ENCODE measurements at regions not wholly inside any gene's neighbourhood (a gene's known extent, or its start where the extent isn't known, plus 50 kb on each side); places are given as distances from the start of the nearest gene placed in this dataset.

DNA sequence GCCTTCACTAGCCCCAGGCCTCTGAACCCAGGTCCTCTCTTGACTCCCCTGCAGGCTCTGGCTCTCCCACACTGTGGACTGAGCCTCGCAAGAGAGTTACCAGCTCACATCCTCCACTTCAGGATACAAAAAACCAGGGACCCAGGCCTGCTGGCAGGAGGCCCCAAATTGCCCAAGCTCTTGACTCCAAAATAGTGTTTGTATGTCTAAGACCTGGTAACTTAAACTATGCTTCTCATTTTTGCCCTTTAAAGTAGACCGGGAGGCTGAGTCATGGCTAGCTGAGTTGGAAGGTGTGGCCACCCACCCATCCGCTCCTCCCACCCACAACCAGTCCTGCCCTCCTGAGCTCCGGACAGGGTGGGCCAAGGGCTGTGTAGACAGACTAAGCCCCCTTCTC, 250.0 kb downstream of the SOX9 start:
- TF ChIP-seq POLR2A (IDR thresholded peaks at IDR 0.05), result no peak
- TF ChIP-seq, protein P1, sequence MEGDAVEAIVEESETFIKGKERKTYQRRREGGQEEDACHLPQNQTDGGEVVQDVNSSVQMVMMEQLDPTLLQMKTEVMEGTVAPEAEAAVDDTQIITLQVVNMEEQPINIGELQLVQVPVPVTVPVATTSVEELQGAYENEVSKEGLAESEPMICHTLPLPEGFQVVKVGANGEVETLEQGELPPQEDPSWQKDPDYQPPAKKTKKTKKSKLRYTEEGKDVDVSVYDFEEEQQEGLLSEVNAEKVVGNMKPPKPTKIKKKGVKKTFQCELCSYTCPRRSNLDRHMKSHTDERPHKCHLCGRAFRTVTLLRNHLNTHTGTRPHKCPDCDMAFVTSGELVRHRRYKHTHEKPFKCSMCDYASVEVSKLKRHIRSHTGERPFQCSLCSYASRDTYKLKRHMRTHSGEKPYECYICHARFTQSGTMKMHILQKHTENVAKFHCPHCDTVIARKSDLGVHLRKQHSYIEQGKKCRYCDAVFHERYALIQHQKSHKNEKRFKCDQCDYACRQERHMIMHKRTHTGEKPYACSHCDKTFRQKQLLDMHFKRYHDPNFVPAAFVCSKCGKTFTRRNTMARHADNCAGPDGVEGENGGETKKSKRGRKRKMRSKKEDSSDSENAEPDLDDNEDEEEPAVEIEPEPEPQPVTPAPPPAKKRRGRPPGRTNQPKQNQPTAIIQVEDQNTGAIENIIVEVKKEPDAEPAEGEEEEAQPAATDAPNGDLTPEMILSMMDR (IDR thresholded peaks at IDR 0.05), result no peak
- Histone ChIP-seq H3K4me3 (no peak overlapping the region), H3K27ac (no peak overlapping the region), H3K4me1 (no peaks in the 10 kb centered on the region), H3K9me3 (no peaks in the 10 kb centered on the region), H3K27me3 (no peaks in the 10 kb centered on the region), H3K36me3 (ENCODE audit: low read depth, missing control alignments) (no peaks in the 10 kb centered on the region)
- no peak for DNase-seq
- intact Hi-C loops (cut with DNase I; ENCODE audit: low total_unique reads), result no loop called here
- WGBS, 2 donors, result 88 to 89% methylated on average over 3 to 4 of the region's 4 CpGs

DNA sequence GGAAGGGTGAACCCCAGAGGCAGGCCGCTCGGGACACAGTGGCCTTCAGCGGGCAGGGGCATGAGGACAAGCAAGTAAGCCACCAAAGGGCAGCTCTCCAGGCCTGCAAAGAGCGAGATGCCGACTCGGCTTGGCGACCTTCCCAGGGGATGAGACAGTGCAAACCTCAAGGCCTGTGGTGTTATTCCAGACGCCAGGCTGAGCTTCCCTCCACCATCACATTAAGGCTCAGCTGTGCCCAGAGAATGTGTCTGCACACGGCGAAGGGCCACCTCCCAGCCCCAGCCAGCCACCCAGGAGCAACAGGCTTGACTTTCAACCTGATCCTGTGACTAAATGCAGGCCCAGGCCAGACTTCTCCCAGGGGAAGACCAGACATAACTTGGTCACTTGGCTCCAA, 251.4 kb downstream of the SOX9 start:
- Histone ChIP-seq H3K36me3 (ENCODE audit: low read depth, missing control alignments) (no peaks in the 10 kb centered on the region), H3K4me1 (no peaks in the 10 kb centered on the region), H3K9me3 (no peaks in the 10 kb centered on the region), H3K27ac (no peak overlapping the region), H3K4me3 (no peak overlapping the region), H3K27me3 (no peaks in the 10 kb centered on the region)
- 86% methylated on average over 10 of the region's 10 CpGs; no CpG with 5 or more reads in 1 of the 2 donors for WGBS, 2 donors
- DNase-seq, result no peak
- intact Hi-C loops (cut with DNase I; ENCODE audit: low total_unique reads), result no loop called here
- TF ChIP-seq, protein P1 (IDR thresholded peaks at IDR 0.05), result no peak
- no peak for TF ChIP-seq POLR2A (IDR thresholded peaks at IDR 0.05)

DNA sequence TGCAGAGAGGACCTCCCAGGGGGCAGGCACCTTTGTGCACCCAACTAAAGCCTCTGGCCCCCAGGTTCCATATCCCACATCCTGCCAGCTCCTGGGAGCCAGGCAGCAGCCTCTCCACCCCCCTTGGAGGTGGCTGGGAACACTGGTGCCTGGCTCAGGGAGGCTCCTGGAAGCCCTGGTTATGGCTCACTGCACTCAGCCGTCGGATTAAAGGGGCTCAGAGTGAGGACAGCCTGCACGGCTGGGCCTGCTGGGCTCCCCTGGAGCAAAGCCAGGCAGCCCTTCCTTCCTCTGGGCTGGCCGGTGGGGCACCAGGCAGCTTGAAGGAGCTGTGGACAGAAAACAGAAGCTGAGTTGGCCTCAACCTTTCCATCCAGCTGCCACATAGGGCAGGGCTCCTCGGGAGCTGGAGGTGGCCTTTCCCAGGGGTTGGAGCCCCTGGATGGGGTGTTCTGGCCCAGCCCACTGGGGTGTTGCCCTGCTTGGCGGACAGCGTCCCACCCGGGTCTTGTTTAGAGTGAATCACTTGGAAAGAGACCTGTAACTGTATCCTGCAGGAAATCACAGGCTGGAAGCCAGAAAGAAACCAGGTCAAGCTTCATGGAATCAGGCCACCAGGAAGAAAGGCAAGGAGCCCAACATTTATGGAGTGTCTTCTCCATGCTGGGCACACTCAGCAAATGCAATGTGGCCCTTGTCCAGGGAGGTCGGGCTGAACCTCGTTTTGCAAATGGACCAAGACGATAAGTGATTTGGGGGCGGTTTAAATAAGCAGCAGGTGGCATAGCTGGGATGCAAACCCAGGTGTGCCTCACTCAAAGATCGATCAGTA, 253.3 kb downstream of the SOX9 start:
- no peak overlapping the region for H3K4me3 ChIP-seq
- no peaks in the 10 kb centered on the region for H3K4me1 ChIP-seq
- no peak overlapping the region for H3K27ac ChIP-seq
- TF ChIP-seq, protein P1 (IDR thresholded peaks at IDR 0.05), result no peak
- TF ChIP-seq POLR2A (IDR thresholded peaks at IDR 0.05), result no peak
- H3K27me3 ChIP-seq, result no peaks in the 10 kb centered on the region
- no peaks in the 10 kb centered on the region for H3K9me3 ChIP-seq
- intact Hi-C loops (cut with DNase I; ENCODE audit: low total_unique reads), result no loop called here
- DNase-seq, result no peak
- no peaks in the 10 kb centered on the region for H3K36me3 ChIP-seq (ENCODE audit: low read depth, missing control alignments)
- WGBS, 2 donors, result 48 to 60% methylated on average over 7 to 10 of the region's 13 CpGs

DNA sequence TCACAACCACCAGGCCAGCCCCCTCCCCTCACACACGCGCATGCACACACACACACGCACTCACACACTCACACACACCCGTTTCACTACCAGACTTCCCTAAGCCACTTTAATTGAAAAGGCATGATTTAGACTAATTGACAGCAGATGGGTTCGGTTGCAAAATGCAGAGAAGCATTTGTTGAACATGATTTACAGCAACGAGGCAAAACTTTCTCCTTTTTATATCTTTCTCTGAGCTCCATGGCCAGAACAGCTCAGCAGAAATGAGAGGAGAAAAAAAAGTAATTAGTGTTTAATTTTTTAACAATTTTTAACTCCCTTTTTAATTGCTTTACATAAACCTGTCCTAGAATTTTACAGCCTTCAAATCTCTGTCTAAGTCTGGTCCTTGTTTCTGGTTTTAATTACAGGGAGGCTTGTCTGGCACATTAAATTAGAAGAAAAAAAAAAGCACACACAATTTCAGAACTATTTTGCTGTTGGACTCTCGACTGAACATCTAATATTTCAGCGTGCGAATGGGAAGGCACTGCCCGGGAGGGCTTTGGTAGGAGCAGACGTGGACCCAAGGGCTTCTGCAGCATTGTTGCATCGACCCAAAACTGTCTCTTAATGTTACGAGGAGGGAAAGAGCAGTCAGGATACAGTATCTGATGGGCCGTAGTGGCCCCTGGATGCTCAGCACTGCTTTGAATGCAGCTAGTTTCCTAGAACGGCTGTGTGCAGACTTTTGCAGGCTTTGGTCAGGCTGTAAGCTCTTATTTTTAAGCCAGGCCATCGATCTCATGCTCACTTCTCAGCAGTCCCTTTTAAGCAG, 255.9 kb downstream of the SOX9 start:
- Histone ChIP-seq H3K9me3 (no peaks in the 10 kb centered on the region), H3K27me3 (no peaks in the 10 kb centered on the region), H3K27ac (no peak overlapping the region), H3K36me3 (ENCODE audit: low read depth, missing control alignments) (no peaks in the 10 kb centered on the region), H3K4me3 (no peak overlapping the region), H3K4me1 (no peaks in the 10 kb centered on the region)
- TF ChIP-seq, protein P1 (IDR thresholded peaks at IDR 0.05), result no peak
- TF ChIP-seq POLR2A (IDR thresholded peaks at IDR 0.05), result no peak
- intact Hi-C loops (cut with DNase I; ENCODE audit: low total_unique reads), result no loop called here
- no peak for DNase-seq
- 60 to 62% methylated on average over 16 of the region's 16 CpGs for WGBS, 2 donors

All from testis (tissue), 2 donors.